ENCODE measurements at regions not wholly inside any gene's neighbourhood (a gene's known extent, or its start where the extent isn't known, plus 50 kb on each side); places are given as distances from the start of the nearest gene placed in this dataset.

- TF ChIP-seq POLR2A (IDR thresholded peaks at IDR 0.05; ENCODE audit: low read depth, low read length) (no peak), TAF1 (IDR thresholded peaks at IDR 0.05; ENCODE audit: borderline replicate concordance, low read depth, low read length) (no peak), POLR2AphosphoS5 (IDR thresholded peaks at IDR 0.05; ENCODE audit: low read depth, low read length) (no peak)
Observed at GRCh38 chr3:106482451-106482850, 613.6 kb upstream of the CBLB start.

All from GM12892 (cell line).